Astrocyte of the cerebellum (primary cell): ENCODE measurements at regions not wholly inside any gene's neighbourhood (a gene's known extent, or its start where the extent isn't known, plus 50 kb on each side); places are given as distances from the start of the nearest gene placed in this dataset.
"Not testable (repeated sequence)": the region's sequence is repeated elsewhere in the genome, so short reads cannot be mapped to it uniquely, and the experiment has no call there.

Experiments used
- DNase-seq: peaks from one replicate; pipeline ENCODE4 v3.0.0-alpha.2; 2011; ENCODE audit warnings: low read depth
- H3K4me3 ChIP-seq: 2 replicates; pipeline ENCODE4 v1.5.1; 2011; ENCODE audit warnings: mild to moderate bottlenecking, low read depth, low read length, moderate library complexity
- CTCF ChIP-seq: IDR thresholded peaks from 2 replicates; pipeline ENCODE4 v1.5.1; 2012; ENCODE audit warnings: low read length, low read depth, moderate library complexity, mild to moderate bottlenecking; ENCODE audit errors: missing control alignments
- in situ Hi-C: cut with HindIII; loops from 2 replicates; pipeline ENCODE4 v1.10.0; 2017; ENCODE audit warnings: low sequenced_read_pairs

GRCh38 chr3:70615286-70615685 is 302.8 kb upstream of the MDFIC2 start:
- in situ Hi-C loops, result no loop called here
- no peak for DNase-seq
- no peak for TF ChIP-seq CTCF
- no peak overlapping the region for H3K4me3 ChIP-seq

- H3K4me3 ChIP-seq, result no peak overlapping the region
- no peak for DNase-seq
- in situ Hi-C loops, result no loop called here
Observed at GRCh38 chr3:70614111-70614510, 301.7 kb upstream of the MDFIC2 start.

DNA sequence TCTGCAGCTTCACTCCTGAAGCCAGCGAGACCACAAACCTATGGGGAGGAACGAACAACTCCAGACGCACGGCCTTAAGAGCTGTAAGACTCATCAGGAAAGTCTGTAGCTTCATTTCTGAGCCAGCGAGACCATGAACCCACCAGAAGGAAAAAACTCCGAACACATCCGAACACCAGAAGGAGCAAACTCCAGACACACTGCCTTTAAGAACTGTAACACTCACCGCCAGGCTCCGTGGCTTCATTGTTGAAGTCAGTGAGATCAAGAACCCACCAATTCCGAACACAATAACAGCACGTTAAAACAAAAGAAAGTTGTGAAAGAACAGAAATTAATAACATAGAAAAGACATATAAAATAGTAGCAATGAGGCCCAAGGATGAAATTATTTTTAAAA is 300.5 kb upstream of the MDFIC2 start:
- TF ChIP-seq CTCF, result no peak
- no peak for DNase-seq
- in situ Hi-C loops, result no loop called here
- H3K4me3 ChIP-seq, result no peak overlapping the region

More at GRCh38 chr3:70614111-70614510, 301.7 kb upstream of the MDFIC2 start:
- TF ChIP-seq CTCF, result no peak

GRCh38 chr3:70611667-70612277 is 299.3 kb upstream of the MDFIC2 start:
- in situ Hi-C loops, H3K4me3 ChIP-seq, DNase-seq: not testable (repeated sequence)

GRCh38 chr3:70608434-70608833 is 296.0 kb upstream of the MDFIC2 start:
- no peak for TF ChIP-seq CTCF
- no peak for DNase-seq
- in situ Hi-C loops, result no loop called here
- H3K4me3 ChIP-seq, result no peak overlapping the region

- in situ Hi-C loops, result no loop called here
- no peak overlapping the region for H3K4me3 ChIP-seq
- no peak for TF ChIP-seq CTCF
- DNase-seq, result no peak
Observed at GRCh38 chr3:70607469-70607868, 295.0 kb upstream of the MDFIC2 start.

DNA sequence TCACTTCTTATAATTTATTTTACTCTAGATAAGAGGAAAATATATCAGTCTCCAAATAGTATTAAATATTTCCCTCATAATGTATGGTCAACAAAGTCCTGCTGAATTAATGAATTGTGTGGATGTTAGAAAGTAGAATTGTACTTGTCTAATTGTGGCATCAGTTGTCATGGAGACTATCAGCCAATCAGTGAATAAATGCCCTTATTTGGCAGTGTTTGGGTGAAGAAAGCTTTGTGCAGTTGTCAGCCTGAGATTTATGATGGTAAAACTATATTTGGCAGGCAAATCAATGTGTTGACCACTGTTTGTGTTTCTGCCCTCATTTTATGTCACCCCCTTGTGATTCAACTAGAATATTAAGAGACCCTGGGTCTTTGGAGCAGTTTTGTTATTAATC is 293.6 kb upstream of the MDFIC2 start:
- no peak for DNase-seq
- H3K4me3 ChIP-seq, result no peak overlapping the region
- no peak for TF ChIP-seq CTCF
- in situ Hi-C loops, result no loop called here
